ENCODE measurements at regions not wholly inside any gene's neighbourhood (a gene's known extent, or its start where the extent isn't known, plus 50 kb on each side); places are given as distances from the start of the nearest gene placed in this dataset.

DNA sequence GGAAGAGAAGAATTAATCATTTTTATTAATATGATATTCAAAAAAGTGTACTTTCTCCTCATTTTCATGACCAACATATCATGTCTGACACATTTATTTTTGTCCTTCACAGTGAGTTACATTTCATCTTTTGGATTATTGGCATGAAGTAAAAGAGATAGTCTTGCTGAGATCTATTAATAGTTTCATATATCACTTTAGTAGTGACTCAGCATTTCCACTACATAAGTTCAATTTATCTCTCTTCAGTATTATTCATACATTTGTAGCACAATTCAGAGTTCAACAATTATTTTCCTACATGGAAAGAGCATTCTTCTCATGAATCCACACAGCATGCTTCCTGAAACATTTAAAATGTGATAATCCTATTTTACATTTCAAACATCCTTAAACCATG lies 1461.1 kb downstream of the TECRL start:
- TF ChIP-seq, protein P1, sequence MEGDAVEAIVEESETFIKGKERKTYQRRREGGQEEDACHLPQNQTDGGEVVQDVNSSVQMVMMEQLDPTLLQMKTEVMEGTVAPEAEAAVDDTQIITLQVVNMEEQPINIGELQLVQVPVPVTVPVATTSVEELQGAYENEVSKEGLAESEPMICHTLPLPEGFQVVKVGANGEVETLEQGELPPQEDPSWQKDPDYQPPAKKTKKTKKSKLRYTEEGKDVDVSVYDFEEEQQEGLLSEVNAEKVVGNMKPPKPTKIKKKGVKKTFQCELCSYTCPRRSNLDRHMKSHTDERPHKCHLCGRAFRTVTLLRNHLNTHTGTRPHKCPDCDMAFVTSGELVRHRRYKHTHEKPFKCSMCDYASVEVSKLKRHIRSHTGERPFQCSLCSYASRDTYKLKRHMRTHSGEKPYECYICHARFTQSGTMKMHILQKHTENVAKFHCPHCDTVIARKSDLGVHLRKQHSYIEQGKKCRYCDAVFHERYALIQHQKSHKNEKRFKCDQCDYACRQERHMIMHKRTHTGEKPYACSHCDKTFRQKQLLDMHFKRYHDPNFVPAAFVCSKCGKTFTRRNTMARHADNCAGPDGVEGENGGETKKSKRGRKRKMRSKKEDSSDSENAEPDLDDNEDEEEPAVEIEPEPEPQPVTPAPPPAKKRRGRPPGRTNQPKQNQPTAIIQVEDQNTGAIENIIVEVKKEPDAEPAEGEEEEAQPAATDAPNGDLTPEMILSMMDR (conservative IDR thresholded peaks at IDR 0.05; ENCODE audit: low read depth, low read length) = no peak
- no peak for TF ChIP-seq EZH2 (IDR thresholded peaks at IDR 0.05; ENCODE audit: borderline replicate concordance, low read depth, low read length, poor library complexity, severe bottlenecking)

Data from A673 (cell line).